Pancreas (tissue), 10 donors: ENCODE measurements at regions not wholly inside any gene's neighbourhood (a gene's known extent, or its start where the extent isn't known, plus 50 kb on each side); places are given as distances from the start of the nearest gene placed in this dataset.
"Not testable (repeated sequence)": the region's sequence is repeated elsewhere in the genome, so short reads cannot be mapped to it uniquely, and the experiment has no call there.

Experiments
- ATAC-seq, 4 donors: fragments of 200-7000 bp; cut with Tn5 transposase; one replicate each; pipeline versions ENCODE4 v1.8.0 to v1.9.1; 2020; ENCODE audit warnings: mild to moderate bottlenecking in 4 of 4, moderate library complexity in 4 of 4
- DNase-seq, 6 donors: peaks; one replicate each; pipeline ENCODE4 v3.0.0-alpha.2; 2020
- FAIRE-seq: peaks from 2 replicates; lab custom pipeline; 2012; peaks lifted over from hg19 to GRCh38; lab: Jason Lieb, UNC
- H3K27ac ChIP-seq, 4 donors: fragments of 200-600 bp; sonication (generic); 1 replicate in 3 of 4; 2 replicates in 1 of 4; pipeline versions ENCODE4 v1.5.0 to v1.8.0; 2020
- H3K27me3 ChIP-seq, 4 donors: fragments of 200-600 bp; one replicate each; pipeline ENCODE4 v1.8.0; 2021
- H3K36me3 ChIP-seq, 3 donors: fragments of 200-600 bp; sonication (generic) in 1 of 3; one replicate each; pipeline versions ENCODE4 v1.5.0 to v1.8.0; 2020 to 2021
- H3K4me1 ChIP-seq, 3 donors: fragments of 200-600 bp; one replicate each; pipeline ENCODE4 v1.8.0; 2021
- H3K4me3 ChIP-seq, 4 donors: fragments of 200-600 bp; sonication (generic) in 2 of 4; one replicate each; pipeline versions ENCODE4 v1.5.0 to v1.8.0; 2020 to 2021
- H3K9me3 ChIP-seq, 4 donors: fragments of 200-600 bp; one replicate each; pipeline ENCODE4 v1.8.0; 2021
- WGBS, 2 donors: extraction: QIAGEN DNeasy Blood & Tissue Kit; methylation state at CpG; one replicate each; pipeline ENCODE4 v1.1.7; 2013; 5-methylcytosine and 5-hydroxymethylcytosine counted together
- intact Hi-C, 3 donors: fragments of 100-400 bp; cut with DNase I; formaldehyde crosslinking; loops; one replicate each; pipeline versions ENCODE4 v1.11.1 to v1.14.2; 2022
- TF ChIP-seq, protein P1 (sequence below), 4 donors: fragments of 200-600 bp; sonication (generic) in 3 of 4; IDR thresholded peaks; one replicate each; pipeline versions ENCODE4 v1.5.0 to v1.8.0; 2021; ENCODE audit warnings: antibody characterized with exemption in 4 of 4
- donor health status: healthy with polysubstance abuse.
- donor health status: DM: no; HTN: no; CAD: no; lungs with moderate emphysema.
- donor health status: DM: no; HTN: no; CAD: no.
- donor health status: control.
- donor health status: control.
- donor health status: Bipolar disorder and iron deficiency.
- donor health status: DM: yes; HTN: yes; CAD: no.
- donor health status: DM: no; HTN: no; CAD: no.
- donor health status: DM: no; HTN: no; CAD: no.
- donor health status: DM: yes; HTN: yes; CAD: no.

DNA sequence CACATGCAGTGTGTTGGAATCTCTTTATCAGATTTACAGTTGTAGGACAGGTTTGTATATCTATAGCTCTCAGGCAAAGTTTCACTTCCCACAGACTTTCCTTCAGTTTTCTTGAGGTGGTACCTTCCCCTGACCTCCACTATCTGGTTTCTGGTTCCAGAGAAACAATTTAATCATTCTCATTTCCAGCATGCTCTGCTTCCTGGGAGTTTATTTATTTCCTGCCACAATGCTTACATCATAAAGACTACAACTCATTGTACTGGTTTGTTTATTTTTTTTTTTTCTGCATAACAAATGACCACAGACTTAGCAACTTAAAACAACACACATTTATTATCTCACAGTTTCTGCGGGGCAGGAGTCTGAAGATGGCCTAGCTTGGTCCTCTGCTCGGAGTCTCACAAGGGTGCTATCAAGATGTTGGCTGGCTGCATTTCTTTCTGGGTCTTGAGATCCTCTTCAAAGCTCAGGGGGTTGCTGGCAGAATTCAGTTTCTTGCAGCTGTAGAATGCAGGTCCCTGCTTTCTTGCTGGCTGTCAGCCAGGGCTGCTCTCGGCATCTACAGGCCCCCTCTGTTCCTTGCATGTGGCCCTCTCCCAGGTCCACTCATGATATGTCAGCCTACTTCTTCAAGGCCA, 247.7 kb downstream of the ENC1 start:
- intact Hi-C loops, result no loop called here
- H3K9me3 ChIP-seq, result no peaks in the 10 kb centered on the region
- TF ChIP-seq, protein P1, sequence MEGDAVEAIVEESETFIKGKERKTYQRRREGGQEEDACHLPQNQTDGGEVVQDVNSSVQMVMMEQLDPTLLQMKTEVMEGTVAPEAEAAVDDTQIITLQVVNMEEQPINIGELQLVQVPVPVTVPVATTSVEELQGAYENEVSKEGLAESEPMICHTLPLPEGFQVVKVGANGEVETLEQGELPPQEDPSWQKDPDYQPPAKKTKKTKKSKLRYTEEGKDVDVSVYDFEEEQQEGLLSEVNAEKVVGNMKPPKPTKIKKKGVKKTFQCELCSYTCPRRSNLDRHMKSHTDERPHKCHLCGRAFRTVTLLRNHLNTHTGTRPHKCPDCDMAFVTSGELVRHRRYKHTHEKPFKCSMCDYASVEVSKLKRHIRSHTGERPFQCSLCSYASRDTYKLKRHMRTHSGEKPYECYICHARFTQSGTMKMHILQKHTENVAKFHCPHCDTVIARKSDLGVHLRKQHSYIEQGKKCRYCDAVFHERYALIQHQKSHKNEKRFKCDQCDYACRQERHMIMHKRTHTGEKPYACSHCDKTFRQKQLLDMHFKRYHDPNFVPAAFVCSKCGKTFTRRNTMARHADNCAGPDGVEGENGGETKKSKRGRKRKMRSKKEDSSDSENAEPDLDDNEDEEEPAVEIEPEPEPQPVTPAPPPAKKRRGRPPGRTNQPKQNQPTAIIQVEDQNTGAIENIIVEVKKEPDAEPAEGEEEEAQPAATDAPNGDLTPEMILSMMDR (IDR thresholded peaks at IDR 0.05), result no peak
- no peak overlapping the region for H3K4me3 ChIP-seq
- peak overlapping the region in 2 of 4 donors; percentile 42 to 53 for H3K27ac ChIP-seq
- H3K36me3 ChIP-seq, result no peaks in the 10 kb centered on the region
- peaks cover 0 to 56% (median 0%) of the 10 kb centered on the region in 3 donors for H3K4me1 ChIP-seq
- 71 to 79% methylated on average over 3 of the region's 3 CpGs for WGBS, 2 donors
- DNase-seq (no peak), ATAC-seq (no peak), FAIRE-seq (no peak)
- no peaks in the 10 kb centered on the region for H3K27me3 ChIP-seq

- DNase-seq (no peak), ATAC-seq (no peak), FAIRE-seq (no peak)
- H3K27me3 ChIP-seq, result no peaks in the 10 kb centered on the region
- no peaks in the 10 kb centered on the region for H3K36me3 ChIP-seq
- peaks cover 0 to 42% (median 0%) of the 10 kb centered on the region in 3 donors for H3K4me1 ChIP-seq
- H3K4me3 ChIP-seq, result no peak overlapping the region
- H3K27ac ChIP-seq, result peak overlapping the region in 1 of 4 donors; percentile 10
- TF ChIP-seq, protein P1 (IDR thresholded peaks at IDR 0.05), result no peak
- WGBS, 2 donors, result 81 to 82% methylated on average over 3 of the region's 3 CpGs
- no peaks in the 10 kb centered on the region for H3K9me3 ChIP-seq
- intact Hi-C loops, result no loop called here
Observed at GRCh38 chr5:74391410-74391809, 249.1 kb downstream of the ENC1 start.

DNA sequence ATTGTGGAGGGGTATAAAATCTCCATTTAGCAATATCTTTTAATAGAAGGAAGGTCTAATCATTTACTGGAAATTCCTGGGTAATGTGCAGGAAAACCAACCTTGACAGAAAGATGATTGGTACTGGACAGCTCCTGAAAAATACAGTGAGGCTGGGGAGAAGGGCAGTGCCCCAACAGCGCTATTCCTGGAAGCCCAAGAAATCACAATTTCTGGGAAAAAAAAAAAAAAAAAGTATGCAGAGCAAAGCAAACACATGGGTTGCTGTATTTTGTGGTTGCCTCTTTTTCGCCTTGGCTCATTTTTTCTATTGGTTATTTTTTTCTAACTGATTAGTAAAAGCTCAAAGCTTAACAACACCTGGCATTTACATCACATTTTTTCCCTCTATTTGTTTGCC, 249.7 kb downstream of the ENC1 start:
- peaks cover 0 to 38% (median 0%) of the 10 kb centered on the region in 3 donors for H3K4me1 ChIP-seq
- TF ChIP-seq, protein P1 (IDR thresholded peaks at IDR 0.05), result no peak
- no peak overlapping the region for H3K4me3 ChIP-seq
- no peaks in the 10 kb centered on the region for H3K9me3 ChIP-seq
- H3K27ac ChIP-seq, result peak overlapping the region in 1 of 4 donors; percentile 10
- 60 to 62% methylated on average over 2 of the region's 2 CpGs for WGBS, 2 donors
- intact Hi-C loops, result no loop called here
- no peaks in the 10 kb centered on the region for H3K27me3 ChIP-seq
- peak in 2 of 4 donors; percentile 65 to 70 for ATAC-seq
- no peak for DNase-seq
- FAIRE-seq, result no peak
- no peaks in the 10 kb centered on the region for H3K36me3 ChIP-seq

- no peak overlapping the region for H3K27ac ChIP-seq
- no peak overlapping the region for H3K4me3 ChIP-seq
- intact Hi-C loops, result no loop called here
- TF ChIP-seq, protein P1 (IDR thresholded peaks at IDR 0.05), result no peak
- H3K9me3 ChIP-seq, result no peaks in the 10 kb centered on the region
- H3K4me1 ChIP-seq, result peaks cover 0 to 34% (median 0%) of the 10 kb centered on the region in 3 donors
- no peaks in the 10 kb centered on the region for H3K36me3 ChIP-seq
- no peak for ATAC-seq
- H3K27me3 ChIP-seq, result no peaks in the 10 kb centered on the region
- WGBS, 2 donors, result 72 to 87% methylated on average over 1 of the region's 1 CpG
- DNase-seq, result no peak
- no peak for FAIRE-seq
Observed at GRCh38 chr5:74390306-74390637, 250.3 kb downstream of the ENC1 start.

DNA sequence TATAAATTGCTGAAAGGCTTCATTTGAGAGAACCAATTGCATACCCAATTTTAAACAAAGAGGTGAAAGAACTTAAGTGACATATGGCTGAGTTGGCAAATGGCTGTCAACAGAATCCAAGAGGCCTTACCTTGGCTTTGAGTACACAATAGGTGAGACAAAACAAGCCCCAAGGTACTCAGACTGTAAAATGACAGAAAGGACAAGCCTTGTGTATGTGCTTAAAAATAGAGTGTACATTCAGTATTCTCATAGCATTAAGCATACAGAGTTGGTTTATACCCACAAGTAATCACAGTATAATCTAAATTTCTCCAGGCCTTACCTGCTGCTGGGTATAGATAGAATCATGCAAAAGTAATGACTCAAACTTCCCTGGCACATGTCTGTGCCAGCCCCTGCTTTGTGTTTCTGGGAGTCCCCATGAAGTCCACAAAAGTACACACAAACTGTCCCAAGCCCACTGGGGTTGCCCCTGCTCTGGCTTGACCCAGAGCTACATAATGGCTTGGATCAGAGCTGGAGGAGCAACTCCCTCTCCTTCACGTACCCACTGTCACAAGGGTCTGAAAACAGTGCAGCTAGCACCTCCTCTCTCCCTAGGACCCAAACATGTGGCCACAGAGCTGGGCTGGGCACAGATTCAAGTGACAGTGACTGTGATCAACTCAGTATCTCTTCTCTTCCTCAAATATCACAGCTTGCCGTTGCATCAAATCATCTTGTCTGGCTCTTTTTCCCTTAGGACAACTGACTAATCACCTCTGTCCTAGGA, 250.8 kb downstream of the ENC1 start:
- Histone ChIP-seq H3K36me3 (no peaks in the 10 kb centered on the region), H3K4me1 (peaks cover 0 to 28% (median 0%) of the 10 kb centered on the region in 3 donors), H3K27me3 (no peaks in the 10 kb centered on the region), H3K27ac (no peak overlapping the region), H3K9me3 (no peaks in the 10 kb centered on the region), H3K4me3 (no peak overlapping the region)
- TF ChIP-seq, protein P1 (IDR thresholded peaks at IDR 0.05), result no peak
- intact Hi-C loops, result no loop called here
- WGBS, 2 donors, result 77 to 81% methylated on average over 2 of the region's 2 CpGs
- ATAC-seq (peak in 2 of 4 donors; percentile 17 to 37), FAIRE-seq (no peak), DNase-seq (no peak)

DNA sequence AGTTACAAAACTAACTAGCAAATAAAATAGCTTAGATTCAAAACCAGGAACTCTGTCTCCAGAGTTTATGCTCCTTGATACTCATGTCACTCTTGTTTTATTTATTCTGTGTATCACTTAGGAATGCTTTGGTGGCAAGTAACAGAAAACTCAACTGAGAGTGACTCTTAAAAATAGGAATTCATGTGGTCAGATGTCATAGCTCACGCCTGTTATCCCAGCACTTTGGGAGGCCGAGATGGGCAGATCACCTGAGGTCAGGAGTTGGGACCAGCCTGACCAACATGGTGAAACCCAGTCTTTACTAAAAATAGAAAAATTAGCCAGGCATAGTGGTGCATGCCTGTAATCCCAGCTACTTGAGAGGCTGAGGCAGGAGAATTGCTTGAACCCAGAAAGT, 252.1 kb downstream of the ENC1 start:
- H3K36me3 ChIP-seq, FAIRE-seq, H3K27me3 ChIP-seq, intact Hi-C loops, H3K4me3 ChIP-seq, H3K9me3 ChIP-seq, H3K27ac ChIP-seq, DNase-seq, ATAC-seq: not testable (repeated sequence)
- peaks cover 0 to 26% (median 0%) of the 10 kb centered on the region in 3 donors for H3K4me1 ChIP-seq
- WGBS, 2 donors, result 90 to 91% methylated on average over 2 of the region's 2 CpGs
